ENCODE measurements at regions not wholly inside any gene's neighbourhood (a gene's known extent, or its start where the extent isn't known, plus 50 kb on each side); places are given as distances from the start of the nearest gene placed in this dataset.

DNA sequence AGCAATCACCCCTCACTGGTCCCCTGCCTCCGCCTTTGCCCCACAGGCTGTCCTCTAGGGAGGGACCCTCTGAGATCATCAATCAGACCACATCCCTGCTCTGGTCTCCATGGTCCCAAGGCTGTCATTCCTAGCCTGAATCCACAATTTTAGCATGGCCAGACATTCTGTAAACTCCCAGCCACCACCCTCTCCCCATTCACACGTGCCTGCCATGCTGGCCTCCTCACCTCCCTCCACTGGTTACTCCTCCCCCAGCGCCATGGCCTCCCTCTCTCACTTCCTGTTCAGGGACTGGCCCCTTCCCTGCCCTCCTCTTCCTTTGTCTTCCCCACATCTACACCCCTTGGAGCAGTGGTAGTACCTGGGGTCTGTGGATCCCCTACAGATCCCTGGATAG, 150.7 kb upstream of the MLN start:
- in situ Hi-C loops (cut with HindIII; ENCODE audit: low pct_ligation_motif_present, low pct_unique_long_range_greater_than_20kb, low sequenced_read_pairs) = no loop called here
- DNase-seq = no peak

GRCh38 chr6:33953171-33953570, 149.4 kb upstream of the MLN start:
- in situ Hi-C loops (cut with HindIII; ENCODE audit: low pct_ligation_motif_present, low pct_unique_long_range_greater_than_20kb, low sequenced_read_pairs) = no loop called here
- DNase-seq = no peak

GRCh38 chr6:33952016-33952415, 148.2 kb upstream of the MLN start:
- in situ Hi-C loops (cut with HindIII; ENCODE audit: low pct_ligation_motif_present, low pct_unique_long_range_greater_than_20kb, low sequenced_read_pairs) = no loop called here
- no peak for DNase-seq

DNA sequence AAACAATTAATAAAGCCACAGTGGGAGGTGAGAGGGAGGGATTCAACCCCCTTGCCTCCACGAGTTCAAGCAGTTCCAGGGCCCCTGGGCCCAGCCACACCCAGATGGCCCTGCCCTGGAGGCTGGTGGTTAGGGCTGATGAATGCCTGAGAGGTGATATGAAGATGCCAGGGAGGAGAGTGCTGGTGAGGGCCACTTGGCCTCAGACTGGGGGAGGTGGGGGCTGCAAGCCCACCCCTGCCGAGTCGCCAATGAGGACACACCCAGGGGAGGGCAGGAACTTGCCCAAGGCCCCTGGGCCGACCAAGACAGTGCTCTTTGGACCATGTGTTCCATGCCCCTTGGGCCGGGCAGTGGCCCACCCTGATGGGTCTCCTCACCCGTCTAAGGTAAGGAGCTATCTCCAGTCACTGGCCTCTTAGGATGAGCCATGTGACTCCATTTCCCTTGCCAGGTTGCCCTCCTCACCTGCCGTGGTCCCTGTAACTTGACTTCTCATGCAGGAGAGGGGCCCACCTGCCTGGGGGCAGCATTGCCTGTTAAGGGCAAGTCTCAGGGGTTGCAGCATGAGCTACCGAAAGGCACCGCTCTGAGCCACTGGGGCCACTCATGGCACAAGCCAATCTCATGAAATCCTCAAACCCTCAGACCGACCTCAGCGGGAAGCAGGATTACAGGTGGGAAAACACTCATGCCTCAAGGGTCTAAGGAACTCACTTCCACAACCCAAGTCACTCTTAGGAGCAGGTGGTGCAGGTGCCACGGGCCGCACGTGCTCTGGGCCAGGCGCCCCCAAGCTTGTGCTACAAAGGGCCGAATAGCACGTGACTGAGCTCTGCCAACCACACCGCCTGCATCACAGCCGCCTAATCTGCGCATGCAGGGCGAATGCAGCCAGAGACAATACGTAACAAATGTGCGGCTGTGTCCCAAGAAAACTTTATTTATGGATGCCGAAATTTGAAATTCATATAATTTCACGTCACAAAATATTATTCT, 147.4 kb upstream of the MLN start:
- no peak for DNase-seq
- in situ Hi-C loops (cut with HindIII; ENCODE audit: low pct_ligation_motif_present, low pct_unique_long_range_greater_than_20kb, low sequenced_read_pairs) = no loop called here

DNA sequence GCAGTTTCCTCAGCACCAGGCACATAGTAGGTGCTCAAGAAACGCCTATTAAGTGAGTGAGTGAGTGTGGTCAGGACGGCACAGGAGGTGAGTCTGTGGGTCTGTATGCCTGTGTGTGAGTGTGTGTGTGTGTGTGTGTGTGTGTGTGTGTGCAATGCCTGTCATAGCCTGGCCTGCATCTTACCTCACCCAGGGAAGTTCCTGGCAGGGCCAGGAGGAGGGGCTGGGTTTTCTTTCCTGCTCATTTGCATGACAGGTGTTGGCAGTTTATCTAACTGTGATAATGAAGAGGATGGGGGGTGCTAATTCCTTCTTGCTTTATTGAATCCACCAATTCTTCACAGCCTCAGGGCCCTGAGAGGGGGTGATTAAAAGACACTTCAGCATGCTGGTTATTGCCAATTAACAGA, 146.7 kb upstream of the MLN start:
- no peak for DNase-seq
- in situ Hi-C loops (cut with HindIII; ENCODE audit: low pct_ligation_motif_present, low pct_unique_long_range_greater_than_20kb, low sequenced_read_pairs) = no loop called here

DNA sequence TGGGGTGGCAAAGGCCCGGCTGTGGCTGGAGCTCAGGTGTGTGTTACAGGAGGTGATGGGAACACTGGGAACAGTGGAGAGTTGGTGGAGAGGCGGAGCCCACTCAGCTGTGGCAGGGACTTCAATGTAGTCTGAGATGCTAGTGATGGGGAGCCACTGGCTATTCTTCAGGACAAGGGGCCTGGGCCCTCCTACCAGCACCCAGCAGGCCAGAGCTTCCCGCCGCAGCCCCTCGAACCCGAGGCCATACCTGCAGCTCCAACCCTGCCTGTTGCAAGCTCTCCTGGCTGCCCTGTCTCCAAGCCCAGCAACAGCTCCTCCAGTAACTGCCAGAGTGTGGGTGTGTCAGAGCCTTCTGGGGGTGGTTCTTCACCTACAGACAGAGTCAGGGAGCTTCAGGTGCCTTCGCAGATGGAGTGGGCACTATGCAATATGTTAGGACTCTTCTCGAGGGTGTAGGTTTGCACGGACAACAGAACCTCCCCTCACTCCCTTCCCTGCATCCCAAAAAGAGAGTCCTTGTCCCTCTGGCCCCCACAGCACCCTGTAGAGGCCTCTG, 146.2 kb upstream of the MLN start:
- in situ Hi-C loops (cut with HindIII; ENCODE audit: low pct_ligation_motif_present, low pct_unique_long_range_greater_than_20kb, low sequenced_read_pairs) = no loop called here
- no peak for DNase-seq

DNA sequence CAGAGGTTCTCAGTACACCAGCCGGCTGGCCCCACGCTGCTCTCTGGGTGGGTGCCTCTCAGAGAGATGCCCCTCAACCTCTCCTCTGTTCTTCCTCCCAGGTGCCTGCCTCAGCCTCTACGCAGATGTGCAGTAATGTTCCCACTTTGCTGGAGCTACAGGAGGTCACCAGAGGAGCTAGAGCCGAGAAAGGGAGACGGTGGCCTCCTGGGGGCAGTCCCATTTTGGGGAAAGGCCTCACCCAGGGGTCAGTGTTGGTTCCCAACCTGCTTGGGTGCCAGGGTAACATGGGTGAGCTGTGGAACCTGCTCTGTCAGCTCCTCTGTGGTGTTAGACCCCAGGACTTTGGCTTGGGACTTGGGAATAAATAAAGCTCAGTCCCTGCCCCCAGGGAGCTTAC, 145.3 kb upstream of the MLN start:
- in situ Hi-C loops (cut with HindIII; ENCODE audit: low pct_ligation_motif_present, low pct_unique_long_range_greater_than_20kb, low sequenced_read_pairs) = no loop called here
- DNase-seq = no peak

GRCh38 chr6:33947916-33948594, 144.3 kb upstream of the MLN start:
- in situ Hi-C loops (cut with HindIII; ENCODE audit: low pct_ligation_motif_present, low pct_unique_long_range_greater_than_20kb, low sequenced_read_pairs) = no loop called here
- DNase-seq = no peak

- DNase-seq = no peak
- in situ Hi-C loops (cut with HindIII; ENCODE audit: low pct_ligation_motif_present, low pct_unique_long_range_greater_than_20kb, low sequenced_read_pairs) = no loop called here
Observed at GRCh38 chr6:33947047-33947446, 143.2 kb upstream of the MLN start.

DNA sequence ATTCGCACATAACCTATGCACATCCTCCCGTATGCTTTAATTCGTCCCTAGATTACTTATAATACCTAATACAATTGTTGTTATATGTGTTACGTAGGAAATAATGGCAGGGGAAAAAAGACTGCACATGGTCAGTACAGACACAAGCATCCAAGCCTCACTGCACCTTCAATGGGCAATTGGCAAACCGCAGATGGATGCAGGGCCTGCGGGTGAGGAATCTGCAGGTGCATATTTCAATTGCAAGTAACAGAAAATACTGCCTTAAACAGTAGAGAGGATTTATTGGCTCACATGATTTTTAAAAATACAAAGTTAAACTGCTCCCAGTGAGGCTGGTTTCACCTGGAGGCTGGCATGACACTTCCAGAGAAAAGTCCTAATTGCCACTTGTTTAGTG, 142.1 kb upstream of the MLN start:
- DNase-seq = no peak
- in situ Hi-C loops (cut with HindIII; ENCODE audit: low pct_ligation_motif_present, low pct_unique_long_range_greater_than_20kb, low sequenced_read_pairs) = no loop called here

DNA sequence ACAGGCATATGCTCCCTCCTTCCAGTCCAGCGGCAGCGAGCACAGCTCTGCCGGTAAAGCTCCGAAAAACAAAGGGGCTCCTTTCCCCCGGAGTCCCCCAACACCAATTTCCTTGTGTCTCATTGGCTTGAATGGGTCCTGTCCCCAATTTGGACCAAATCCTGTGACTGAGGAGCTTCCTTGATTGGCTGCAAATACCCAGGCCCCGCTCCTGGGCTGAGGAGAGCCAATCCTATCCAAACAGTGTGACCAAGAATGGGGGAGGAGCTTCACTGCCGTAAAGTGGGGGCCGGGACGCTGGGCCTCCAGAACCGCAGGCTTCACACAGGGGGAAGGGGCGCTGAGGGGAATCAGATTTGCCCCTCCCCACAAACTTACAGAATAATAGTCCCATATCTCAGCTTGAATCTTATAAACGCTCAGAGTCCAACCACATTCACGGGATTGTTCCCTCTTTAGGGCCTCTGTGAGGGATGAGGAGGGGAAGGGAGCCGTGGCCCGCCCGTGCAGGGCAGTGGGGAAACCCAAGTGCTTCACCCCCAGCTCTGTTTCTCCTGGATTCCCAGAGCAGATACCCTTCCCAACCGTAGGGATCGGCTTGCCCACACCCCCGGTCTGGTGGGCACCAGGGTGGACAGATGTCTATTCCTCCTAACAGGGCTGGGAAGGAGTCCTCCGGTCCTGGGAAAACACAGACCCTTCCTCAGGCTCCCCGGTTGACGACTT, 141.0 kb upstream of the MLN start:
- in situ Hi-C loops (cut with HindIII; ENCODE audit: low pct_ligation_motif_present, low pct_unique_long_range_greater_than_20kb, low sequenced_read_pairs) = no loop called here

GRCh38 chr6:33936886-33937285, 133.1 kb upstream of the MLN start:
- in situ Hi-C loops (cut with HindIII; ENCODE audit: low pct_ligation_motif_present, low pct_unique_long_range_greater_than_20kb, low sequenced_read_pairs) = no loop called here
- DNase-seq = no peak

More for the DNA sequence above, 141.0 kb upstream of the MLN start:
- no peak for DNase-seq

DNA sequence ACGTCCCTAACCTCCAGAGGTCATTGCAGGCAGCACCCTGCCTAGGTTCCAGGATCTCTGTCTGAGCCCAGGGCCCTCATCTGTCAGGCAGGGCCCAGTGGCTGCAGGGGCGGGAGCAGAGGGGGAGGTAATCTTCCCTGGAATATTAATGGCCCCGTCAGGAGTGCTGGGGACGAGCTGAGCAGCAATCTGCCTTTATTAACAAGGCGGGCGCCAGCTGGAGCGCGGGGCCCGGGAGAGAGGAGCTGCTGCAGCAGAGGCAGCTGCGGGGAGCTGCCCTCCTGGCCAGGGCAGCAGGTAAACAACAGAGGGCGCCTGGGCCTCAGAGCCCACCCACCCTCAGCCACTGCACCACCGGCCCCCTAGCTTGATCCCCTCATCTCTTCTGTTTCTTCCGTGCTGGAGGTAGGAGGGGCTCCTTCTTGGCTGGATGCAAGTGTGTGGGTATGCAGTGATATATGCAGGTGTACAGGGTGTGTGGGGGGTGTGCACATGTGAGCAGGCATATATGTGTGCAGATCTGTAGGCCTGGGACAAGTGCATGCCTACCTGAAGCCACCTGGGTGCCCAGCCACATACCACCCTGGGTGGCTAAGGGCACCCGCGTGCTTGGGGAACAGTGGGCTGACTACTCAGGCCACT, 131.8 kb upstream of the MLN start:
- no peak for DNase-seq
- in situ Hi-C loops (cut with HindIII; ENCODE audit: low pct_ligation_motif_present, low pct_unique_long_range_greater_than_20kb, low sequenced_read_pairs) = no loop called here

DNA sequence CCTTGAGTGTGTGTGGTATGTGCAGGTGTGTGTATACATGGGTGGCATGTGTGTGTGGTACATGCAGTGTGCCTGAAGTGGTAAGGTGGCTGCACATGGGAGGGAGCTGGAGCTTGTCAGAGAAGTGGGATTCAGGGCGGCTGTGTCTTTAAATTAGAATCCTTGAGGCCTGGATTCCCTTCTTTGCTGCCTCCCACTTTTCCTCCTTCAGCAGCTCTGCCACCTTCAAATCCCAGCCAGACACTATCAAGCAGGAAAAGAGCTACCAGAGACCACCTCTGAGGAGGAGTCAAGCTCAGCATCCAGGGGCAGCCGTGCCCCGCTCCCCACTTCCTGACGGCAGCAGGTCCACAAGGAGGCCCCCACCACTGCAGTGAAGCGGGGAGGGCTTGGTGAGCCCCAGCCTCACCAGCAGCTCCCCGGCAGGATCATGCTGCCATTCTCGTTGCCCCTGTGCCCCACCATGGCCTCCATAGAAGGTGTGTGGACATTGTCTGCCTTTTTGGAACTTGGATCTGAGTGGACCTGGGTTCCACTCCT, 131.0 kb upstream of the MLN start:
- in situ Hi-C loops (cut with HindIII; ENCODE audit: low pct_ligation_motif_present, low pct_unique_long_range_greater_than_20kb, low sequenced_read_pairs) = no loop called here
- no peak for DNase-seq

DNA sequence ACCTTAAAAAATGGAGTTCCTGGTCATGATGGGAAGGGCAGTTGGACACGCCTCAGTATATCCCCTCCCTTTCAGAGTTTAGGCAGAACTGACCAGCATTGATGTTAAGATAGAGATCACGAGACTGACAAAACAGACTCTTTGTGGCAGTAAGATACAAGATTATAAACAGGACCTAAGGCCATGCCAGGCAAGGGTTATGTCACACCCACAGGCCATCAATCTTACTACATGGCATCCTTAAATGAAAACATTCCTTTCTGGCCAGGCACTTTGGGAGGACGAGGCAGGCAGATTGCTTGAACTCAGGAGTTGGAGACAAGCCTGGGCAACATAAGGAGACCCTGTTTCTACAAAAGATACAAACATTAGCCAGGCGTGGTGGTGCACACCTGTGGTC, 129.3 kb upstream of the MLN start:
- no peak for DNase-seq
- in situ Hi-C loops (cut with HindIII; ENCODE audit: low pct_ligation_motif_present, low pct_unique_long_range_greater_than_20kb, low sequenced_read_pairs) = no loop called here

- in situ Hi-C loops (cut with HindIII; ENCODE audit: low pct_ligation_motif_present, low pct_unique_long_range_greater_than_20kb, low sequenced_read_pairs) = no loop called here
Observed at GRCh38 chr6:33931799-33932198, 128.0 kb upstream of the MLN start.

DNA sequence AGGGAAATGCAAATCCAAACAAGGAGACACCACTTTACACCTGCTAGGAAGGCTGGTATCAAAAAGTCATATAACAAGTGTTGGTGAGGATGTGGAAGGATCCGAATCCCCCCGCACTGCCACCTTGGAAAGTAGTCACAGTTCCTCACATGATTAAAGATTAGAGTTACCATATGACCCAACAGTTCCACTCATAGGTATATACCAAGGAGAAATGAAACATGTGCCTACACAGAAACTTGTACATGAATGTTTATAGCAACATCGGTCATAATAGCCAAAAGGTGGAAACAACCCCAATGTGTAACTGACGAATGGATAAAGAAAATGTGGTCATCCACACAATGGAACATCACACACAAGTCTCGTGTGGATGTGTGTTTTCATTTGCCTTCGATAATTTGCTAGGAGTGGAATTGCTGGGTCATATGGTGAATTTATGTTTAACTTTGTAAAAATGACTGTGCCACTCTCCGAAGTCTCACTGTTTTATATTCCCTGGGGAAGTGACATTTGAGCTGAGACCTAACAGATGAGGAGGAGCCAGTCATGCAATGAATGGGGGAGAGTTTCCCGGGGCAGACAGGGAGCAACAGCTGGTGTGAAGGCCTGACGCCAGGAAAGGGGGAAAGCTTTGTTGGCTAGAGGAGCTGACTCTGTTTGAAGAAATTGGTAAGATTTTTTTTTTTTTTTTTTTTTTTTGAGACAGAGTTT, 125.9 kb upstream of the MLN start:
- no peak for DNase-seq
- in situ Hi-C loops (cut with HindIII; ENCODE audit: low pct_ligation_motif_present, low pct_unique_long_range_greater_than_20kb, low sequenced_read_pairs) = no loop called here

More at GRCh38 chr6:33931799-33932198, 128.0 kb upstream of the MLN start:
- DNase-seq = no peak

DNA sequence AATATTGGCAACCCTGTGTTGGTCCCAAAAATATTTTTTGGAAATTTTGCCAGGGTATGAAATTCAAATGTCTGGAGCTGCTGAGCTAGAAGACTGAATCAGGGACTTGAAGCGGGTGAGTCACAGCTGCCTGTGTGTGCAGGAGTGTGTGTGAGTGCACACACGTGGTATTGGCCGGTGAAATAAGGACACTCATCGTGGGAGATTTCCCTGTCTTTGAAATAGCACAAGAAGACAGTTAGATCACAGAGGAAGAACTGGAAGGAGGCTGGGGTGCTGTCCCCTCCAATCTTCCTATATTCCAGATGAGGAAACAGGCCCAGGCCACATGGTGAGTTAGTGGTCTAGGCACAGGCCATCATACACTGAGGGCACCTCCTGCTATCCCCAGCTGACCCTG, 123.8 kb upstream of the MLN start:
- in situ Hi-C loops (cut with HindIII; ENCODE audit: low pct_ligation_motif_present, low pct_unique_long_range_greater_than_20kb, low sequenced_read_pairs) = no loop called here
- DNase-seq = no peak
